ENCODE measurements at regions not wholly inside any gene's neighbourhood (a gene's known extent, or its start where the extent isn't known, plus 50 kb on each side); places are given as distances from the start of the nearest gene placed in this dataset.
A peak's percentile ranks its signal among the peaks of the same experiment; 100 is the strongest.

DNA sequence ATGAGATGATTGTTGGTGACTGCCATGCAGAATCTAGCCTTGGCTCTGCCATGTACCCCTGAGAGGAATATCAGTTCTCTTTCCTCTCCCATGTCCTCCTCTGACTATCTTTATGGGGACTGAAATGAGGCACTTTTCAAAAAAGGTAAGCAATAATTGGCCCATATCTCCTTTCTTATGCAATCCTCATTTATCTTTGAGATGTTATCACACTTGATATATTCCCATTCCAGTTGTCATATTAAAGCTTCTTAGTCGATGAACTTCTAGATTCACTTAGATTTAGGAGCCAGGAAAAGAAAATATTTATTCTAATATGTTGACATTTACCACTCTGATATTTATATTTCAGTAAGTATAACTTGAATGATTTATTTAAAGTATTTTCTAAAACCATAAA lies 55.3 kb upstream of the CXCL8 start:
- Histone ChIP-seq H3K9me3 (replicated peaks; ENCODE audit: low read length) (no peaks in the 10 kb centered on the region), H3K9ac (ENCODE audit: low read depth, low read length) (no peak overlapping the region), H3K4me2 (ENCODE audit: low read length) (no peak overlapping the region), H3K4me1 (ENCODE audit: control insufficient read depth, insufficient read depth, low read length) (peaks cover 32% of the 10 kb centered on the region), H3K4me3 (ENCODE audit: low read length) (no peak overlapping the region), H3K27me3 (ENCODE audit: control insufficient read depth, insufficient read depth, low read length) (no peaks in the 10 kb centered on the region), H3K36me3 (ENCODE audit: insufficient read depth, low read length) (no peaks in the 10 kb centered on the region)

DNA sequence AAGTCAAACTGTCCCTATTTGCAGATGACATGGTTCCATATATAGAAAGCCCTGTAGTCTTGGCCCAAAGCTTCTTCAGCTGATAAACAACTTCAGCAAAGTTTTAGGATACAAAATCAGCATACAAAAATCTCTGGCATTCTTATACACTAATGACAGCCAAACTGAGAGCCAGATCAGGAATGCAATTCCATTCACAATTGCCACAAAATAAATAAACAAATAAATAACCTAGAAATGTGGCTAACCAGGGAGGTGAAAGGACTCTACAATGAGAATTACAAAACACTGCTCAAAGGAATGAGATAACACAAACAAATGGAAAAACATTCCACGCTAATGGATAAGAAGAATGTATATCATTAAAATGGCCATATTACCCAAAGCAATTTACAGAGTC lies 52.9 kb upstream of the CXCL8 start:
- no peaks in the 10 kb centered on the region for H3K27me3 ChIP-seq (ENCODE audit: control insufficient read depth, insufficient read depth, low read length)
- no peak overlapping the region for H3K4me2 ChIP-seq (ENCODE audit: low read length)
- peaks cover 38% of the 10 kb centered on the region for H3K4me1 ChIP-seq (ENCODE audit: control insufficient read depth, insufficient read depth, low read length)
- H3K9me3 ChIP-seq (replicated peaks; ENCODE audit: low read length) = no peaks in the 10 kb centered on the region
- no peak overlapping the region for H3K4me3 ChIP-seq (ENCODE audit: low read length)
- H3K36me3 ChIP-seq (ENCODE audit: insufficient read depth, low read length) = no peaks in the 10 kb centered on the region
- H3K9ac ChIP-seq (ENCODE audit: low read depth, low read length) = no peak overlapping the region

DNA sequence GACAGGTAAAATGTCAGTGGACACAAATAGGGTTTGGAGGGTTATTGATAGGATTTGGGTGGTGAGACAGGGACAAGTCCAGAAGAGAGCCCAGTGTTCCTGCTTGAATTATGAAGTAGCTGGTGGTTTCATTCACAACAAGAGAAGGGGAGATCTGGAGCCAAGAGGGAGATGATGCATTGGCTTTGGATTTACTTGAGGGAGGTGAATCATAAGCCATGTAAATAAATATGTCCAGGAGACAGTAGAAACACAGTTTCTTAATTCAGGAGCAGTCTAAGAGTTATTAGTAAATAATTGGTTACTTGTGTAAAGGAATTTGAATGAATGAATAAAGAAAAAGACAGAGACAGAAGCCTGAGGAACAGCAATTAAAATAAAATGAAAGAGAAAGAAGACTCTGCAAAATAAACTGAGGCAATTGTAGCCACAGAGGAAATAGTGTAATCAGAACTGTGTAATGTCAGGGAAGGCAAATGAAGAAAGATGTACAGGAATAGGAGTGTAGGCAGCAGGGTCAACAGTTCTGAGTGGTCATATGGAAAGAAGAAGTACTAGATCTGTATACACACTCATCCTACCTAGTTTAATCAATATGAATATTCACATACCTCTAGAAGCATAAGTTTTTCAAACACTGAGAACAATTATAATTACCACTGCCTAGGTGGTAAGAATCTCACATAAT lies 50.2 kb upstream of the CXCL8 start:
- H3K9ac ChIP-seq (ENCODE audit: low read depth, low read length) = no peak overlapping the region
- H3K4me2 ChIP-seq (ENCODE audit: low read length) = peak overlapping the region; percentile 15
- H3K27me3 ChIP-seq (ENCODE audit: control insufficient read depth, insufficient read depth, low read length) = no peaks in the 10 kb centered on the region
- no peak overlapping the region for H3K4me3 ChIP-seq (ENCODE audit: low read length)
- H3K9me3 ChIP-seq (replicated peaks; ENCODE audit: low read length) = no peaks in the 10 kb centered on the region
- peaks cover 23% of the 10 kb centered on the region for H3K4me1 ChIP-seq (ENCODE audit: control insufficient read depth, insufficient read depth, low read length)
- no peaks in the 10 kb centered on the region for H3K36me3 ChIP-seq (ENCODE audit: insufficient read depth, low read length)
